Pancreas (tissue), 10 donors: ENCODE measurements at regions not wholly inside any gene's neighbourhood (a gene's known extent, or its start where the extent isn't known, plus 50 kb on each side); places are given as distances from the start of the nearest gene placed in this dataset.

Experiments
- ATAC-seq, 4 donors: fragments of 200-7000 bp; cut with Tn5 transposase; one replicate each; pipeline versions ENCODE4 v1.8.0 to v1.9.1; 2020; ENCODE audit warnings: mild to moderate bottlenecking in 4 of 4, moderate library complexity in 4 of 4
- DNase-seq, 6 donors: peaks; one replicate each; pipeline ENCODE4 v3.0.0-alpha.2; 2020
- FAIRE-seq: peaks from 2 replicates; lab custom pipeline; 2012; peaks lifted over from hg19 to GRCh38; lab: Jason Lieb, UNC
- H3K27ac ChIP-seq, 4 donors: fragments of 200-600 bp; sonication (generic); 1 replicate in 3 of 4; 2 replicates in 1 of 4; pipeline versions ENCODE4 v1.5.0 to v1.8.0; 2020
- H3K27me3 ChIP-seq, 4 donors: fragments of 200-600 bp; one replicate each; pipeline ENCODE4 v1.8.0; 2021
- H3K36me3 ChIP-seq, 3 donors: fragments of 200-600 bp; sonication (generic) in 1 of 3; one replicate each; pipeline versions ENCODE4 v1.5.0 to v1.8.0; 2020 to 2021
- H3K4me1 ChIP-seq, 3 donors: fragments of 200-600 bp; one replicate each; pipeline ENCODE4 v1.8.0; 2021
- H3K4me3 ChIP-seq, 4 donors: fragments of 200-600 bp; sonication (generic) in 2 of 4; one replicate each; pipeline versions ENCODE4 v1.5.0 to v1.8.0; 2020 to 2021
- H3K9me3 ChIP-seq, 4 donors: fragments of 200-600 bp; one replicate each; pipeline ENCODE4 v1.8.0; 2021
- CTCF ChIP-seq, 4 donors: fragments of 200-600 bp; sonication (generic) in 3 of 4; IDR thresholded peaks; one replicate each; pipeline versions ENCODE4 v1.5.0 to v1.8.0; 2021; ENCODE audit warnings: antibody characterized with exemption in 4 of 4
- WGBS, 2 donors: extraction: QIAGEN DNeasy Blood & Tissue Kit; methylation state at CpG; one replicate each; pipeline ENCODE4 v1.1.7; 2013; 5-methylcytosine and 5-hydroxymethylcytosine counted together
- intact Hi-C, 3 donors: fragments of 100-400 bp; cut with DNase I; formaldehyde crosslinking; loops; one replicate each; pipeline versions ENCODE4 v1.11.1 to v1.14.2; 2022
- donor health status: healthy with polysubstance abuse.
- donor health status: DM: no; HTN: no; CAD: no; lungs with moderate emphysema.
- donor health status: DM: no; HTN: no; CAD: no.
- donor health status: control.
- donor health status: control.
- donor health status: Bipolar disorder and iron deficiency.
- donor health status: DM: yes; HTN: yes; CAD: no.
- donor health status: DM: no; HTN: no; CAD: no.
- donor health status: DM: no; HTN: no; CAD: no.
- donor health status: DM: yes; HTN: yes; CAD: no.

- no peaks in the 10 kb centered on the region for H3K36me3 ChIP-seq
- H3K4me3 ChIP-seq, result no peak overlapping the region
- DNase-seq (no peak), FAIRE-seq (no peak), ATAC-seq (no peak)
- 51 to 66% methylated on average over 4 of the region's 4 CpGs for WGBS, 2 donors
- H3K9me3 ChIP-seq, result no peaks in the 10 kb centered on the region
- no peak overlapping the region for H3K27ac ChIP-seq
- H3K4me1 ChIP-seq, result no peaks in the 10 kb centered on the region
- no peaks in the 10 kb centered on the region for H3K27me3 ChIP-seq
- intact Hi-C loops, result no loop called here
- no peak for TF ChIP-seq CTCF (IDR thresholded peaks at IDR 0.05)
Observed at GRCh38 chr13:42466123-42466522, 107.8 kb upstream of the TNFSF11 start.

- Histone ChIP-seq H3K27ac (no peak overlapping the region), H3K36me3 (no peaks in the 10 kb centered on the region), H3K4me3 (no peak overlapping the region), H3K27me3 (no peaks in the 10 kb centered on the region), H3K9me3 (no peaks in the 10 kb centered on the region), H3K4me1 (no peaks in the 10 kb centered on the region)
- intact Hi-C loops, result no loop called here
- no peak for ATAC-seq
- WGBS, 2 donors, result 71 to 93% methylated on average over 1 of the region's 1 CpG
- no peak for TF ChIP-seq CTCF (IDR thresholded peaks at IDR 0.05)
- no peak for FAIRE-seq
- DNase-seq, result no peak
Observed at GRCh38 chr13:42466609-42467008, 107.3 kb upstream of the TNFSF11 start.

- no peaks in the 10 kb centered on the region for H3K27me3 ChIP-seq
- ATAC-seq (no peak), DNase-seq (no peak), FAIRE-seq (no peak)
- H3K36me3 ChIP-seq, result no peaks in the 10 kb centered on the region
- WGBS, 2 donors, result 78 to 85% methylated on average over 5 of the region's 5 CpGs
- no peak overlapping the region for H3K27ac ChIP-seq
- no peak for TF ChIP-seq CTCF (IDR thresholded peaks at IDR 0.05)
- no peak overlapping the region for H3K4me3 ChIP-seq
- H3K9me3 ChIP-seq, result no peaks in the 10 kb centered on the region
- intact Hi-C loops, result no loop called here
- no peaks in the 10 kb centered on the region for H3K4me1 ChIP-seq
Observed at GRCh38 chr13:42474954-42475353, 99.0 kb upstream of the TNFSF11 start.

- TF ChIP-seq CTCF (IDR thresholded peaks at IDR 0.05), result no peak
- DNase-seq (peak in 4 of 6 donors; percentile 12 to 52 (median 28)), FAIRE-seq (no peak), ATAC-seq (peak in 1 of 4 donors; percentile 31)
- Histone ChIP-seq H3K27ac (no peak overlapping the region), H3K36me3 (no peaks in the 10 kb centered on the region), H3K9me3 (no peaks in the 10 kb centered on the region), H3K27me3 (no peaks in the 10 kb centered on the region), H3K4me1 (no peaks in the 10 kb centered on the region), H3K4me3 (no peak overlapping the region)
- intact Hi-C loops, result no loop called here
- 38 to 51% methylated on average over 10 of the region's 10 CpGs for WGBS, 2 donors
Observed at GRCh38 chr13:42477596-42478190, 96.3 kb upstream of the TNFSF11 start.

- 72 to 76% methylated on average over 3 of the region's 3 CpGs for WGBS, 2 donors
- H3K36me3 ChIP-seq, result no peaks in the 10 kb centered on the region
- H3K4me3 ChIP-seq, result no peak overlapping the region
- H3K9me3 ChIP-seq, result no peaks in the 10 kb centered on the region
- DNase-seq (no peak), ATAC-seq (no peak), FAIRE-seq (no peak)
- intact Hi-C loops, result no loop called here
- H3K27me3 ChIP-seq, result no peaks in the 10 kb centered on the region
- H3K4me1 ChIP-seq, result no peaks in the 10 kb centered on the region
- H3K27ac ChIP-seq, result no peak overlapping the region
- no peak for TF ChIP-seq CTCF (IDR thresholded peaks at IDR 0.05)
Observed at GRCh38 chr13:42478531-42479156, 95.3 kb upstream of the TNFSF11 start.
